Neural progenitor cell (in vitro differentiated cells): ENCODE measurements at regions not wholly inside any gene's neighbourhood (a gene's known extent, or its start where the extent isn't known, plus 50 kb on each side); places are given as distances from the start of the nearest gene placed in this dataset.

ENCODE experiments used
- EZH2 ChIP-seq: fragments of 200-600 bp; sonication (generic); IDR thresholded peaks from 2 replicates; pipeline ENCODE4 v1.6.1; 2017; ENCODE audit warnings: antibody characterized with exemption, mild to moderate bottlenecking, moderate library complexity
- EZH2phosphoT487 ChIP-seq: fragments of 200-600 bp; sonication (generic); IDR thresholded peaks from 2 replicates; pipeline ENCODE4 v1.6.1; 2017; ENCODE audit warnings: antibody characterized with exemption
- TF ChIP-seq, protein P1 (sequence below): fragments of 200-600 bp; sonication (generic); IDR thresholded peaks from 2 replicates; pipeline ENCODE4 v1.5.1; 2017; ENCODE audit warnings: antibody characterized with exemption, mild to moderate bottlenecking

DNA sequence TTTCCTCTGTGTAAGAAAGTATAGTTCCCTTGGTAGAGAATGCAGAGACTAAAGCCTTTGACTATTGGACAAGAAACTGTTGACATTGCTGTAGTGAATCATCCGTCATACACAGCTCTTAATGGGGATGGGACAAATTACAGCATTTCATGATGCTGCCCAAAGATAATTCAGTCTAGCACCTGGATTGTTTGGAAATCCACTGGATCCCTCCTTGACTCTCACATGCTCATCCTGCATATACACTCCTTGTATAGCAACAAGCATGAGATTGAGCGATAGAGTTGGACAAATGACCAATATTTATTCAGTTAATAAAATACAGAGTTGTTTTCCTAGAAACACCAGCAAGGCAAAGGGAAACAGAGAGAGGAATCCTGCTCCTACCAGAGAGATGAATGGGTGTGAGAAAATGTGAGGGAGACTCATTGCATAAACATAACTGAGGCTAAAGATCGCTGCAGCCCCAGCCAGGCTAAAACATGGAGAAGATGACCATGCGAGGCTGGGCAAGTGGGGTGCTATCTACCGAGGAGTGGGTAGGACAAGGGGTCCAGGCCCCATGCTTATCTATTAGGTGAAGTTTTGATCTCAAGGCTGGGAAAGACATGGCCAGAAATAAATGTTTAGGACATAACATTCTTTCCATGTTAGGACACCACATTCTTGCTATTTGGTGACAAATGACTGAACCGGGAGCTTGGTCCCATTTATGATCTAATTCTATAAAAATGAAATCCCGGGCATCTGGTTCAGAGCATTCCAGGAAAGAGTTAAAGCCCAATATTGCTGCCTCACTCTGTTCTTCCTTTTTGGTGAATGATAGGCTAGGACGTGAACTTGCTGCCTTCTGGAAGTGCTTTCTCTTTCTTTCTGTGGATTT is 153.2 kb downstream of the TGFB2 start:
- TF ChIP-seq, protein P1, sequence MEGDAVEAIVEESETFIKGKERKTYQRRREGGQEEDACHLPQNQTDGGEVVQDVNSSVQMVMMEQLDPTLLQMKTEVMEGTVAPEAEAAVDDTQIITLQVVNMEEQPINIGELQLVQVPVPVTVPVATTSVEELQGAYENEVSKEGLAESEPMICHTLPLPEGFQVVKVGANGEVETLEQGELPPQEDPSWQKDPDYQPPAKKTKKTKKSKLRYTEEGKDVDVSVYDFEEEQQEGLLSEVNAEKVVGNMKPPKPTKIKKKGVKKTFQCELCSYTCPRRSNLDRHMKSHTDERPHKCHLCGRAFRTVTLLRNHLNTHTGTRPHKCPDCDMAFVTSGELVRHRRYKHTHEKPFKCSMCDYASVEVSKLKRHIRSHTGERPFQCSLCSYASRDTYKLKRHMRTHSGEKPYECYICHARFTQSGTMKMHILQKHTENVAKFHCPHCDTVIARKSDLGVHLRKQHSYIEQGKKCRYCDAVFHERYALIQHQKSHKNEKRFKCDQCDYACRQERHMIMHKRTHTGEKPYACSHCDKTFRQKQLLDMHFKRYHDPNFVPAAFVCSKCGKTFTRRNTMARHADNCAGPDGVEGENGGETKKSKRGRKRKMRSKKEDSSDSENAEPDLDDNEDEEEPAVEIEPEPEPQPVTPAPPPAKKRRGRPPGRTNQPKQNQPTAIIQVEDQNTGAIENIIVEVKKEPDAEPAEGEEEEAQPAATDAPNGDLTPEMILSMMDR = no peak
- TF ChIP-seq EZH2 (no peak), EZH2phosphoT487 (no peak)
